Large intestine (tissue), 3 donors: ENCODE measurements at regions not wholly inside any gene's neighbourhood (a gene's known extent, or its start where the extent isn't known, plus 50 kb on each side); places are given as distances from the start of the nearest gene placed in this dataset.
"Not testable (repeated sequence)": the region's sequence is repeated elsewhere in the genome, so short reads cannot be mapped to it uniquely, and the experiment has no call there.

ENCODE experiments used
- DNase-seq, 2 donors: peaks; one replicate each; pipeline versions ENCODE4 v3.0.0 to v3.0.0-alpha.2; 2013
- H3K27ac ChIP-seq: one replicate; pipeline ENCODE4 v1.5.1; 2013; ENCODE audit warnings: low read length
- H3K27me3 ChIP-seq: 2 replicates; pipeline ENCODE4 v1.6.1; 2013; ENCODE audit warnings: low read length; ENCODE audit not compliant: control insufficient read depth, insufficient read depth
- H3K36me3 ChIP-seq: 2 replicates; pipeline ENCODE4 v1.6.1; 2013; ENCODE audit warnings: low read length; ENCODE audit not compliant: control insufficient read depth, insufficient read depth
- H3K4me1 ChIP-seq: one replicate; pipeline ENCODE4 v1.6.1; 2013; ENCODE audit warnings: low read length; ENCODE audit not compliant: control insufficient read depth, insufficient read depth
- H3K4me3 ChIP-seq: one replicate; pipeline ENCODE4 v1.5.1; 2013; ENCODE audit warnings: low read length
- H3K9me3 ChIP-seq: one replicate; pipeline ENCODE4 v1.6.1; 2013; ENCODE audit warnings: mild to moderate bottlenecking, low read depth, low read length, moderate library complexity; ENCODE audit not compliant: control insufficient read depth
- WGBS: methylation state at CpG from one replicate; pipeline ENCODE4 v1.1.5; 2013; ENCODE audit warnings: low lambda C conversion rate; ENCODE audit not compliant: insufficient coverage; 5-methylcytosine and 5-hydroxymethylcytosine counted together

GRCh38 chr1:244294599-244295224 lies 157.0 kb downstream of the ADSS2 start:
- no peak for DNase-seq
- Histone ChIP-seq H3K4me3 (no peak overlapping the region), H3K36me3 (no peaks in the 10 kb centered on the region), H3K9me3 (no peaks in the 10 kb centered on the region), H3K27me3 (peaks cover 8% of the 10 kb centered on the region), H3K4me1 (no peaks in the 10 kb centered on the region), H3K27ac (no peak overlapping the region)
- WGBS = 100% methylated on average over 1 of the region's 7 CpGs

GRCh38 chr1:244296003-244296402 lies 155.7 kb downstream of the ADSS2 start:
- no peak for DNase-seq
- no peak overlapping the region for H3K4me3 ChIP-seq
- peak overlapping the region; percentile 74 for H3K27ac ChIP-seq
- H3K9me3 ChIP-seq = no peaks in the 10 kb centered on the region
- no peaks in the 10 kb centered on the region for H3K4me1 ChIP-seq
- WGBS = no CpG with 5 or more reads among the region's 8 CpGs
- peaks cover 5% of the 10 kb centered on the region for H3K27me3 ChIP-seq
- no peaks in the 10 kb centered on the region for H3K36me3 ChIP-seq

GRCh38 chr1:244296447-244296846 lies 155.3 kb downstream of the ADSS2 start:
- WGBS = 60% methylated on average over 3 of the region's 6 CpGs
- DNase-seq = peak; percentile 80 to 83
- peak overlapping the region; percentile 74 for H3K27ac ChIP-seq

GRCh38 chr1:244297087-244297486 lies 154.6 kb downstream of the ADSS2 start:
- Histone ChIP-seq H3K27ac (peak overlapping the region; percentile 74), H3K9me3 (no peaks in the 10 kb centered on the region), H3K36me3 (no peaks in the 10 kb centered on the region), H3K4me3 (no peak overlapping the region), H3K4me1 (peaks cover 4% of the 10 kb centered on the region), H3K27me3 (peaks cover 3% of the 10 kb centered on the region)
- DNase-seq = no peak
- WGBS = 89% methylated on average over 1 of the region's 3 CpGs

More at GRCh38 chr1:244296447-244296846, 155.3 kb downstream of the ADSS2 start:
- Histone ChIP-seq H3K27me3 (peaks cover 3% of the 10 kb centered on the region), H3K4me1 (no peaks in the 10 kb centered on the region), H3K9me3 (no peaks in the 10 kb centered on the region), H3K4me3 (no peak overlapping the region), H3K36me3 (no peaks in the 10 kb centered on the region)

- no peaks in the 10 kb centered on the region for H3K9me3 ChIP-seq
- H3K36me3 ChIP-seq = no peaks in the 10 kb centered on the region
- peaks cover 7% of the 10 kb centered on the region for H3K4me1 ChIP-seq
- no peak overlapping the region for H3K27ac ChIP-seq
- no peak for DNase-seq
- H3K4me3 ChIP-seq = no peak overlapping the region
- peaks cover 3% of the 10 kb centered on the region for H3K27me3 ChIP-seq
- WGBS = no CpG with 5 or more reads among the region's 7 CpGs
These were observed 154.1 kb downstream of the ADSS2 start for GRCh38 chr1:244297616-244298015.

- not testable (repeated sequence) for H3K4me3 ChIP-seq, DNase-seq, H3K9me3 ChIP-seq, H3K36me3 ChIP-seq, H3K27ac ChIP-seq, H3K27me3 ChIP-seq, H3K4me1 ChIP-seq
- no CpG with 5 or more reads among the region's 12 CpGs for WGBS
These were observed 151.7 kb downstream of the ADSS2 start for GRCh38 chr1:244300029-244300375.

GRCh38 chr1:244301595-244302130 lies 150.0 kb downstream of the ADSS2 start:
- Histone ChIP-seq H3K36me3 (no peaks in the 10 kb centered on the region), H3K4me1 (peaks cover 7% of the 10 kb centered on the region), H3K27me3 (no peaks in the 10 kb centered on the region), H3K4me3 (no peak overlapping the region), H3K9me3 (no peaks in the 10 kb centered on the region), H3K27ac (peak overlapping the region; percentile 66)
- DNase-seq = no peak
- 71% methylated on average over 1 of the region's 5 CpGs for WGBS

GRCh38 chr1:244302876-244303609 lies 148.7 kb downstream of the ADSS2 start:
- Histone ChIP-seq H3K4me3 (no peak overlapping the region), H3K4me1 (peaks cover 7% of the 10 kb centered on the region), H3K9me3 (no peaks in the 10 kb centered on the region), H3K27ac (peak overlapping the region; percentile 69), H3K36me3 (no peaks in the 10 kb centered on the region), H3K27me3 (no peaks in the 10 kb centered on the region)
- WGBS = no CpG with 5 or more reads among the region's 11 CpGs
- peak; percentile 85 to 87 for DNase-seq

GRCh38 chr1:244303610-244303969 lies 148.1 kb downstream of the ADSS2 start:
- Histone ChIP-seq H3K4me1 (peaks cover 7% of the 10 kb centered on the region), H3K4me3 (no peak overlapping the region), H3K27me3 (no peaks in the 10 kb centered on the region), H3K9me3 (no peaks in the 10 kb centered on the region), H3K36me3 (no peaks in the 10 kb centered on the region), H3K27ac (peak overlapping the region; percentile 69)
- WGBS = 83% methylated on average over 4 of the region's 5 CpGs
- DNase-seq = no peak

GRCh38 chr1:244304156-244304555 lies 147.6 kb downstream of the ADSS2 start:
- Histone ChIP-seq H3K27me3 (no peaks in the 10 kb centered on the region), H3K4me3 (no peak overlapping the region), H3K4me1 (peaks cover 7% of the 10 kb centered on the region), H3K27ac (no peak overlapping the region), H3K9me3 (no peaks in the 10 kb centered on the region), H3K36me3 (no peaks in the 10 kb centered on the region)
- WGBS = 90% methylated on average over 5 of the region's 11 CpGs
- DNase-seq = no peak
